ENCODE measurements at regions not wholly inside any gene's neighbourhood (a gene's known extent, or its start where the extent isn't known, plus 50 kb on each side); places are given as distances from the start of the nearest gene placed in this dataset.
"Not testable (repeated sequence)": the region's sequence is repeated elsewhere in the genome, so short reads cannot be mapped to it uniquely, and the experiment has no call there.

DNA sequence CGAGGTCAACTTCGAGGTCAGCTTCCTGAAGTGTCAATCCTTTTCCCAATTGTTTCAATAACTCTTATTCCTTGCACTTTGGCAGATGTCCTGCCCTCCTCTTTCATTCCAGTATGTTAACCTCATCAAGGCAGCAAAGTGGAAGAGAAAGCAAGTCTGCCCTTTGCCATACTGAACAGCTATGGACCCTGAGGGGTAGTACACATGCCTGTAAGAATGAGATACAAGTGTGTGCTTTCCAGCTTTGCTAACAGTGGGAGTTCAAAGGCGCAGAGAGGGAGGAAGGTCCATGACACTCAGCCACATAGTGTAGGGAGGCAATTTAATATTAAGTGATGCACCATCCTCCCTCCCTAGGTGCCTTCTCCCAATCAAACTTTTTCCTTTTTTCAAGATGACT is 96.4 kb upstream of the ZCCHC13 start:
- no peaks in the 10 kb centered on the region for H3K4me1 ChIP-seq

DNA sequence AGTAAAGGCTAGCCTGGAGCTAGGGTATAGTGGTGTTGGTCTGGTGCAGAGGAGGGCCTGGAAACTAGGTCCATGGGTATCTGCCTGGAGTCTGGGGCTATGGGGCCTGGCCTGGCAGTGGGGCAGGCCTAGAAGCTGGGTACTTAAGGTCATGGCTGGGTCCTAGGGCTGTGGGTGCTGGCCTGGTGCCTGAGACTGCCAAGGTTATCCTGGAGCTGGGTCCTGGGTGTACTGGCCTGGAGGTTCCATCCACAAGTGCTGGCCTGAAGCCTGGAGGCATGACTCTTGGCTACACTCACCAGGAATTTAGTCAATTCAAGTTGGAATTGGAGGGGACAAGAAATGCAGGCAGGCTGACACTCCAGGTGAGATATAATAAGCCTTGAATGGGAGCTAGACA is 108.4 kb upstream of the ZCCHC13 start:
- peaks cover 0 to 18% (median 6%) of the 10 kb centered on the region in 11 experiments; a peak in 8 of 22 replicates for H3K9me3 ChIP-seq (replicated peaks in 1 of 11)
- no peak overlapping the region for H3K4me2 ChIP-seq
- TF ChIP-seq Cebpa-rat (IDR thresholded peaks at IDR 0.05), result no peak
- H3K36me3 ChIP-seq, result 0 out of 22 replicates have a peak, but pooled peaks cover 0 to 10% (median 0%) of the 10 kb centered on the region in 11 experiments
- H3K27ac ChIP-seq, result no peak overlapping the region
- no peaks in the 10 kb centered on the region for H3K4me1 ChIP-seq
- no peak overlapping the region for H3K4me3 ChIP-seq
- H3K27me3 ChIP-seq, result peaks cover 58 to 96% (median 82%) of the 10 kb centered on the region in 11 experiments
- no peak overlapping the region for H3K9ac ChIP-seq
- no peaks in the 10 kb centered on the region for H4K20me1 ChIP-seq

More for the DNA sequence above, 96.4 kb upstream of the ZCCHC13 start:
- Histone ChIP-seq H3K27ac (no peak overlapping the region), H3K27me3 (peaks cover 36 to 80% (median 66%) of the 10 kb centered on the region in 11 experiments), H3K36me3 (peaks cover 12 to 76% (median 38%) of the 10 kb centered on the region in 11 experiments; a peak in 20 of 22 replicates), H4K20me1 (peaks cover 0 to 4% (median 0%) of the 10 kb centered on the region in 11 experiments; a peak in 5 of 22 replicates), H3K9me3 (replicated peaks in 1 of 11) (peaks cover 0 to 13% (median 4%) of the 10 kb centered on the region in 11 experiments; a peak in 9 of 22 replicates), H3K4me2 (no peak overlapping the region), H3K4me3 (no peak overlapping the region), H3K9ac (no peak overlapping the region)
- TF ChIP-seq Cebpa-rat (IDR thresholded peaks at IDR 0.05), result no peak

DNA sequence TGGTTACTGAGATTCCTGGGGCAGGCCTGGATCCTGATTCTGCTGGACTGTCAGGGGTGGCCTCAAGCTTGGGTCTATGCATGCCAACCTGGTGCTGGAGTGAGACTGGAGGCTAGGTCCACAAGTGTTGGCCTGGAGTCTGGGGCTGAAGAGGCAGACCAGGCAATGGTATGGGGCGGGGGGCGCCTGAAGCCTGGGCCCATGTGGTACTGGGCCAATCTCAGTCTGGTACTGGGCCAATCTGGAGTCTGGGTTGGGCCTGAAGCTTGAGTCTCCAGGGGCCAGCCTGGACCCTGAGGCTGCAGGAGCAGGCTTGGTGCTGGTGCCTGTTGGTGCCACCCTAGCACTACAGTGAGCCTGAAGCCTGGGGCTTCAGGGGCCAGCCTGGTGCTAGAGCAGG is 108.9 kb upstream of the ZCCHC13 start:
- no peak for TF ChIP-seq Cebpa-rat (IDR thresholded peaks at IDR 0.05)
- no peak overlapping the region for H3K4me3 ChIP-seq
- 0 out of 22 replicates have a peak, but pooled peaks cover 0 to 10% (median 0%) of the 10 kb centered on the region in 11 experiments for H3K36me3 ChIP-seq
- H3K4me1 ChIP-seq, result no peaks in the 10 kb centered on the region
- H4K20me1 ChIP-seq, result no peaks in the 10 kb centered on the region
- peaks cover 57 to 97% (median 83%) of the 10 kb centered on the region in 11 experiments for H3K27me3 ChIP-seq
- peaks cover 0 to 18% (median 6%) of the 10 kb centered on the region in 11 experiments; a peak in 8 of 22 replicates for H3K9me3 ChIP-seq (replicated peaks in 1 of 11)
- H3K4me2 ChIP-seq, result no peak overlapping the region
- H3K27ac ChIP-seq, result no peak overlapping the region
- no peak overlapping the region for H3K9ac ChIP-seq

DNA sequence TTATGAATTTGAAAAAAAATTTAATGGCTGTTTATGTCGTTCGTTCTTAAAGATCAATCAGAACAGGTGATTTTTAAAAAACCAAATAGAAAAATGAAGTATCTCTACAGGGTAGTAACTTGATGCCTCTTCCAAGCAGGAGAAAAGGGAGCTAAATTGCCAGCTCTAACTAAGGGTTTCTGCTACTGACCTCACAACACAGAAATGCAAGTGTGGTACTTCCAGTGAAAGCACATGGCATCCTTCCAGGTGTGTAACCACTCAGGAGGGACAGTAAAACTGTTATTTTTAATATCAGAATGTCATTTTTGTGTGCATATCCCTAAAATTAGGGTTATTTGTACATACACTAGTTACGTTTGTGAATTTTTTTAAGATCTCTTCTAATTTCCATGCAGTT is 116.8 kb upstream of the ZCCHC13 start:
- TF ChIP-seq Cebpa-rat (IDR thresholded peaks at IDR 0.05), result no peak
- no peaks in the 10 kb centered on the region for H3K4me1 ChIP-seq
- peaks cover 0 to 6% (median 0%) of the 10 kb centered on the region in 11 experiments; a peak in 1 of 22 replicates for H3K9me3 ChIP-seq (replicated peaks in 1 of 11)
- no peaks in the 10 kb centered on the region for H3K36me3 ChIP-seq
- no peak overlapping the region for H3K9ac ChIP-seq
- H4K20me1 ChIP-seq, result 0 out of 22 replicates have a peak, but pooled peaks cover 0 to 3% (median 0%) of the 10 kb centered on the region in 11 experiments
- H3K27ac ChIP-seq, result no peak overlapping the region
- H3K27me3 ChIP-seq, result peaks cover 10 to 69% (median 39%) of the 10 kb centered on the region in 11 experiments
- H3K4me2 ChIP-seq, result no peak overlapping the region
- H3K4me3 ChIP-seq, result no peak overlapping the region

DNA sequence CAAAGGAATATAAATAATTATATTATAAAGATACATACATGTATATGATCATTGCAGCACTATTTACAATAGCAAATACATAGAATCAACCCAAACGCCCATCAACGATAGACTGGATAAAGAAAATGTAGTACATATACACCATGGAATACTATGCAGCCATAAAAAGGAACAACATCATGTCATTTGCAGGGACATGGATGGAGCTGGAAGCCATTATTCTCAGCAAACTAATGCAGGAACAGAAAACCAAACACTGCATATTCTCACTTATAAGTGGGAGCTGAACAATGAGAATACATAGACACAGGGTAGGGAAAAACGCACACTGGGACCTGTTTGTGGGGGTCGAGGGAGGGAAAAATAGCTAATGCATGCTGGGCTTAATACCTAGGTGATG is 120.9 kb upstream of the ZCCHC13 start:
- not testable (repeated sequence) for H3K4me2 ChIP-seq; H3K9me3 ChIP-seq (replicated peaks in 1 of 11); H3K9ac ChIP-seq; H3K4me1 ChIP-seq; H3K36me3 ChIP-seq; H3K27ac ChIP-seq; H4K20me1 ChIP-seq; H3K4me3 ChIP-seq
- peaks cover 25 to 79% (median 54%) of the 10 kb centered on the region in 11 experiments; a peak in 21 of 22 replicates for H3K27me3 ChIP-seq

- H4K20me1 ChIP-seq; H3K9me3 ChIP-seq (replicated peaks in 1 of 11); H3K4me3 ChIP-seq; H3K27ac ChIP-seq; H3K9ac ChIP-seq; H3K4me1 ChIP-seq; H3K4me2 ChIP-seq; H3K36me3 ChIP-seq: not testable (repeated sequence)
- peaks cover 25 to 83% (median 62%) of the 10 kb centered on the region in 11 experiments; a peak in 21 of 22 replicates for H3K27me3 ChIP-seq
Measured at GRCh38 chrX:74181976-74182375, 122.0 kb upstream of the ZCCHC13 start.

GRCh38 chrX:74180716-74181115 is 123.3 kb upstream of the ZCCHC13 start:
- Histone ChIP-seq H3K27me3 (peaks cover 25 to 79% (median 60%) of the 10 kb centered on the region in 11 experiments; a peak in 21 of 22 replicates), H3K27ac (no peak overlapping the region), H3K9me3 (replicated peaks in 1 of 11) (peaks cover 0 to 6% (median 0%) of the 10 kb centered on the region in 11 experiments; a peak in 1 of 22 replicates), H3K9ac (no peak overlapping the region), H4K20me1 (no peaks in the 10 kb centered on the region; a peak in 1 of 22 replicates), H3K4me3 (no peak overlapping the region), H3K4me2 (no peak overlapping the region), H3K36me3 (no peaks in the 10 kb centered on the region), H3K4me1 (no peaks in the 10 kb centered on the region)
- TF ChIP-seq Cebpa-rat (IDR thresholded peaks at IDR 0.05), result no peak

GRCh38 chrX:74179990-74180389 is 124.0 kb upstream of the ZCCHC13 start:
- Histone ChIP-seq H3K9ac (no peak overlapping the region), H4K20me1 (no peaks in the 10 kb centered on the region; a peak in 1 of 22 replicates), H3K4me2 (no peak overlapping the region), H3K36me3 (no peaks in the 10 kb centered on the region), H3K9me3 (replicated peaks in 1 of 11) (peaks cover 0 to 6% (median 0%) of the 10 kb centered on the region in 11 experiments; a peak in 1 of 22 replicates), H3K27me3 (peaks cover 31 to 79% (median 63%) of the 10 kb centered on the region in 11 experiments; a peak in 21 of 22 replicates), H3K4me3 (no peak overlapping the region), H3K27ac (no peak overlapping the region), H3K4me1 (no peaks in the 10 kb centered on the region)
- no peak for TF ChIP-seq Cebpa-rat (IDR thresholded peaks at IDR 0.05)

DNA sequence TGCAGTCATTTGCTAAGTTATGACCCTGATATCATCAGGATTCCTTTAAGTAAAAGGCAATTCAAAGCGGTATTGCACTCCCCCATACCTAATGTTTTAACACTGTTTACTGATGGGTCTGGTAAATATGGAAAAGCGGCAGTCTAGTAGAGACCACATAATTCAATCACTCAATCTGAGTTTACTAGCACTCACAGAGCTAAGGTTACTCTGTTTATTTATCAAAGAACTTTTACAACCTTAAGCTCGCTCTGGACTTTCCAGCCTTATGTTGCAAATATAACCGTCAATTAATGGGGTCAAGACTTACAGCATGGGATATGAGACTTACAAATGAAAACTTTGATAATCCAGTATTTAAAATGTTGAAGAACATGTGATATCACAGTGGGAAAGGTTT is 124.5 kb upstream of the ZCCHC13 start:
- Histone ChIP-seq H3K4me1 (no peaks in the 10 kb centered on the region), H3K4me2 (no peak overlapping the region), H3K27me3 (peaks cover 31 to 75% (median 63%) of the 10 kb centered on the region in 11 experiments; a peak in 21 of 22 replicates), H3K27ac (no peak overlapping the region), H3K9ac (no peak overlapping the region), H3K4me3 (no peak overlapping the region), H3K9me3 (replicated peaks in 1 of 11) (peaks cover 0 to 6% (median under 1%) of the 10 kb centered on the region in 11 experiments; a peak in 4 of 22 replicates), H4K20me1 (no peaks in the 10 kb centered on the region; a peak in 1 of 22 replicates), H3K36me3 (no peaks in the 10 kb centered on the region)
- no peak for TF ChIP-seq Cebpa-rat (IDR thresholded peaks at IDR 0.05)

DNA sequence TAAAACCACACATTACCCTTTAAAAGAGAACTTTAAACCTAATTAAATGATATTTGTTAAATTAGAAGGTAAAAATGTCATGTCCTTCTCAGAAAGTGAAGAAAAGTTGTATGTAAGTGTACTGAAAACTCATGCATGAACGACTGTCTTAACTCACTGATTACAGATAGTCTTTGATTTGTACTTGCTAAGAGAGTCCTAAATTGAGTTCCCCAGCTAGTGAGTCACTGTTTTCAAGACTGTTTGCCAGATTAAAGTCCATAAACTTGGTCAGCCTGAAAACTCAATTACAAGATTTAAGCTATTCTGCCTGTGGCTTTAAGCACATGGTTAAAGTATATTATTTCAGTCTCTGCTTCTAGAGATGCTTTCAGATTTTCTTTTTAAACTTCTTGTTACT is 124.9 kb upstream of the ZCCHC13 start:
- H3K9ac ChIP-seq, result no peak overlapping the region
- H3K4me3 ChIP-seq, result no peak overlapping the region
- H3K36me3 ChIP-seq, result no peaks in the 10 kb centered on the region
- H3K9me3 ChIP-seq (replicated peaks in 1 of 11), result peaks cover 0 to 11% (median 4%) of the 10 kb centered on the region in 11 experiments; a peak in 7 of 22 replicates
- no peak overlapping the region for H3K4me2 ChIP-seq
- no peaks in the 10 kb centered on the region for H3K4me1 ChIP-seq
- TF ChIP-seq Cebpa-rat (IDR thresholded peaks at IDR 0.05), result no peak
- H3K27ac ChIP-seq, result no peak overlapping the region
- no peaks in the 10 kb centered on the region; a peak in 1 of 22 replicates for H4K20me1 ChIP-seq
- H3K27me3 ChIP-seq, result peaks cover 31 to 71% (median 61%) of the 10 kb centered on the region in 11 experiments; a peak in 21 of 22 replicates

All from BLaER1 treated with 17β-estradiol and CSF1 and Interleukin-3, amounts not matched to agents 10 nM and 100 nM (cell line).